Astrocyte (in vitro differentiated cells and primary cell): ENCODE measurements at regions not wholly inside any gene's neighbourhood (a gene's known extent, or its start where the extent isn't known, plus 50 kb on each side); places are given as distances from the start of the nearest gene placed in this dataset.

ENCODE experiments used
- EZH2 ChIP-seq: IDR thresholded peaks from 2 replicates; pipeline ENCODE4 v1.6.1; 2012; ENCODE audit warnings: mild to moderate bottlenecking, low read length, inconsistent platforms; ENCODE audit not compliant: insufficient read depth
- TF ChIP-seq, protein P1 (sequence below): IDR thresholded peaks from 2 replicates; pipeline ENCODE4 v1.5.1; 2011; ENCODE audit warnings: low read depth, mild to moderate bottlenecking, inconsistent platforms, low read length, moderate library complexity; ENCODE audit not compliant: insufficient read depth

- TF ChIP-seq, protein P1, sequence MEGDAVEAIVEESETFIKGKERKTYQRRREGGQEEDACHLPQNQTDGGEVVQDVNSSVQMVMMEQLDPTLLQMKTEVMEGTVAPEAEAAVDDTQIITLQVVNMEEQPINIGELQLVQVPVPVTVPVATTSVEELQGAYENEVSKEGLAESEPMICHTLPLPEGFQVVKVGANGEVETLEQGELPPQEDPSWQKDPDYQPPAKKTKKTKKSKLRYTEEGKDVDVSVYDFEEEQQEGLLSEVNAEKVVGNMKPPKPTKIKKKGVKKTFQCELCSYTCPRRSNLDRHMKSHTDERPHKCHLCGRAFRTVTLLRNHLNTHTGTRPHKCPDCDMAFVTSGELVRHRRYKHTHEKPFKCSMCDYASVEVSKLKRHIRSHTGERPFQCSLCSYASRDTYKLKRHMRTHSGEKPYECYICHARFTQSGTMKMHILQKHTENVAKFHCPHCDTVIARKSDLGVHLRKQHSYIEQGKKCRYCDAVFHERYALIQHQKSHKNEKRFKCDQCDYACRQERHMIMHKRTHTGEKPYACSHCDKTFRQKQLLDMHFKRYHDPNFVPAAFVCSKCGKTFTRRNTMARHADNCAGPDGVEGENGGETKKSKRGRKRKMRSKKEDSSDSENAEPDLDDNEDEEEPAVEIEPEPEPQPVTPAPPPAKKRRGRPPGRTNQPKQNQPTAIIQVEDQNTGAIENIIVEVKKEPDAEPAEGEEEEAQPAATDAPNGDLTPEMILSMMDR = no peak
- no peak for TF ChIP-seq EZH2
Observed at GRCh38 chr12:115730975-115731541, 546.4 kb downstream of the MED13L start.
